GM23248 (cell line): ENCODE measurements at regions not wholly inside any gene's neighbourhood (a gene's known extent, or its start where the extent isn't known, plus 50 kb on each side); places are given as distances from the start of the nearest gene placed in this dataset.

Experiments used
- DNase-seq: peaks from one replicate; pipeline ENCODE4 v3.0.0-alpha.2; 2015
- H2AFZ ChIP-seq: fragments of 200-600 bp; sonication (generic); 2 replicates; pipeline ENCODE4 v1.6.1; 2016; ENCODE audit warnings: antibody characterized with exemption
- H3F3A ChIP-seq: fragments of 200-600 bp; sonication (generic); 2 replicates; pipeline ENCODE4 v1.6.1; 2016; ENCODE audit warnings: mild to moderate bottlenecking, antibody characterized with exemption, mixed run types; ENCODE audit not compliant: insufficient read depth
- H3K27ac ChIP-seq: fragments of 200-600 bp; sonication (generic); 2 replicates; pipeline ENCODE4 v1.5.1; 2016; ENCODE audit warnings: mild to moderate bottlenecking
- H3K27me3 ChIP-seq: fragments of 200-600 bp; sonication (generic); replicated peaks from 2 replicates; pipeline ENCODE4 v1.6.1; 2016; ENCODE audit warnings: mild to moderate bottlenecking; ENCODE audit not compliant: insufficient read depth
- H3K36me3 ChIP-seq: fragments of 200-600 bp; sonication (generic); 2 replicates; pipeline ENCODE4 v1.6.1; 2016; ENCODE audit warnings: low read depth, mild to moderate bottlenecking
- H3K4me1 ChIP-seq: fragments of 200-600 bp; sonication (generic); 2 replicates; pipeline ENCODE4 v1.6.1; 2016; ENCODE audit warnings: mild to moderate bottlenecking; ENCODE audit not compliant: insufficient read depth
- H3K4me2 ChIP-seq: fragments of 200-600 bp; sonication (generic); one replicate; pipeline ENCODE4 v1.6.1; 2016; ENCODE audit warnings: mild to moderate bottlenecking; ENCODE audit not compliant: unreplicated experiment
- H3K4me3 ChIP-seq: fragments of 200-600 bp; sonication (generic); 2 replicates; pipeline ENCODE4 v1.5.1; 2016; ENCODE audit warnings: mild to moderate bottlenecking
- H3K79me2 ChIP-seq: fragments of 200-600 bp; sonication (generic); 2 replicates; pipeline ENCODE4 v1.6.1; 2016; ENCODE audit warnings: mild to moderate bottlenecking; ENCODE audit not compliant: insufficient read depth
- H3K9ac ChIP-seq: fragments of 200-600 bp; sonication (generic); 2 replicates; pipeline ENCODE4 v1.6.1; 2016; ENCODE audit warnings: mild to moderate bottlenecking
- H3K9me2 ChIP-seq: fragments of 200-600 bp; sonication (generic); 2 replicates; pipeline ENCODE4 v1.6.1; 2016; ENCODE audit warnings: mixed run types, mild to moderate bottlenecking, moderate library complexity; ENCODE audit not compliant: insufficient read depth
- H3K9me3 ChIP-seq: fragments of 200-600 bp; sonication (generic); one replicate; pipeline ENCODE4 v1.6.1; 2017; ENCODE audit warnings: low read depth
- H4K20me1 ChIP-seq: fragments of 200-600 bp; sonication (generic); 2 replicates; pipeline ENCODE4 v1.6.0; 2016; ENCODE audit not compliant: insufficient read depth
- EZH2 ChIP-seq: fragments of 200-600 bp; sonication (generic); IDR thresholded peaks from 2 replicates; pipeline ENCODE4 v1.6.1; 2018; ENCODE audit warnings: antibody characterized with exemption, mild to moderate bottlenecking; ENCODE audit not compliant: insufficient read depth, poor library complexity, severe bottlenecking
- EZH2phosphoT487 ChIP-seq: fragments of 200-600 bp; sonication (generic); IDR thresholded peaks from 2 replicates; pipeline ENCODE4 v1.6.1; 2018; ENCODE audit warnings: antibody characterized with exemption, moderate library complexity, mild to moderate bottlenecking, low read depth; ENCODE audit not compliant: insufficient read depth
- WGBS, 2 experiments: methylation state at CpG; one replicate each; pipeline ENCODE4 v1.1.6; 2015 to 2017; ENCODE audit warnings: low lambda C conversion rate in 2 of 2, low coverage in 1 of 2; ENCODE audit errors: missing lambda C conversion rate in 2 of 2; 5-methylcytosine and 5-hydroxymethylcytosine counted together
- in situ Hi-C: fragments of 300-500 bp; cut with MboI; formaldehyde crosslinking; loops from 2 replicates; pipeline ENCODE4 v1.15.0; 2020

DNA sequence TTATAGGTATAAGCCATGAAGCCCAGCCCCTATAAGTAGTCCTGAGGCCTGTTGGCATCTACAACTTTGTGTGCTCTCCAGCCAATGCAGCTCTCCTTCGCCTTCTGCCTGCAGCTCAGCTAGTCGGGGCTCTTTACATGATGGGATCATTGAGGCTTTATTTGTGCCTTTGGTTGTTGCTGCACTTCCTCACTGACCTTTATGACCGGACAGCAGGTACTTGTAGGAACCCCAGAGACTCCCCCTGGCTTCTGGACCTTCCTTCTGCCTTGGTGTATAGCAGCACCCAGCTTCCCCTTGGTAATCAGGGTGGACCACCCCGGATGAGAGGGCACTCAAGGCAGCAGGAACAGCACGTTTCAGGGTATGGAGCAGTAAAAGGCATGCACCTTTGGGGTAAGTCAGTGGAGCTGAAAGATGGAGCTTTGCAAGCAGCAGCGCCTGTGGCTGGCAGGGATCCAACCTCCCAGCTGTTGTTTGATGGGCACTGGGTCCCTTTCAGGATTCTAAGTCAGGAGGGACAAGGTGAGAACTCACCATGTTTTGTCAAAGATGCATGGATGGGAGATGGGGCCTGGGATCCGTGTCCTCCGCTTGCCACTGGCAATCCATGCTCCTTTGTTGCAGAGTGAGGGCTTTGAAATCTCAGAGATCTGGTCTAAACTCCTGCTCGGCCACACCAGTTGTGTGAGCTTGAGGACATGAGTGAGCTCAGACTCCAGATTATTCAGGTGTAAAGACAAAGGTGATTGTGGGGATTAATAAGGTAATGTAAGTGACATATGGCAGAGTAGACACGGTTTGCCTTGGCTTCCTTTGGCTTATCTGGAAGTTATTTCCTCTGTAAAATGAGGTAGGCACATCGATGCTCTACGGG lies 65.1 kb upstream of the KLF13 start:
- in situ Hi-C loops, result no loop called here
- DNase-seq, result no peak
- WGBS, 2 experiments, result 58 to 59% methylated on average over 12 of the region's 12 CpGs

DNA sequence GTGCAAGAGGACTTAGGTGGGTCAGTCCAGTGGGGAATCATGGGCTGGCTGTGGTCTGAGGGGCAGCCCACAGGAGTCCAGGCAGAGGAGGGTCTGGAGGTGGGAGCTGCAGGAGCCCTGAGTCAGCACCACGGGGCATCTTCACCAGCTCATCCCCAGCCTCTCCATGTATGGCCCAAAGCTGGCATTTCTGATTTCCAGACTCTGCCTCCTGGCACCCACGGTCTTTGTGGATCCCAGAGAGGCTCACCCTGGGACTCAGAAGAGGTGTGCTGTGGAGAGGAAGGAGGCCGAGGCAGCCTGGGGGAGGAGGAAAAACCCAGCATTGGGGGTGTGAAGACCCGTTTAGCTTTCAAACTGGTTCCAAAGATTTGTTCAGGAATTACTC lies 64.5 kb upstream of the KLF13 start:
- Histone ChIP-seq H3K79me2 (no peaks in the 10 kb centered on the region), H3K4me1 (no peaks in the 10 kb centered on the region), H3K9ac (no peak overlapping the region), H4K20me1 (no peaks in the 10 kb centered on the region), H3K27ac (no peak overlapping the region), H3F3A (no peaks in the 10 kb centered on the region), H3K36me3 (no peaks in the 10 kb centered on the region), H3K27me3 (no peaks in the 10 kb centered on the region), H3K4me2 (no peak overlapping the region), H3K4me3 (no peak overlapping the region), H3K9me3 (no peaks in the 10 kb centered on the region), H2AFZ (no peak overlapping the region), H3K9me2 (no peaks in the 10 kb centered on the region)
- WGBS, 2 experiments, result 61 to 76% methylated on average over 4 of the region's 4 CpGs
- in situ Hi-C loops, result no loop called here
- DNase-seq, result no peak
- TF ChIP-seq EZH2phosphoT487, result no peak
- no peak for TF ChIP-seq EZH2

More for the DNA sequence above, 65.1 kb upstream of the KLF13 start:
- no peaks in the 10 kb centered on the region for H3K4me1 ChIP-seq
- H3K79me2 ChIP-seq, result no peaks in the 10 kb centered on the region
- no peaks in the 10 kb centered on the region for H3K36me3 ChIP-seq
- H3K4me3 ChIP-seq, result no peak overlapping the region
- no peaks in the 10 kb centered on the region for H3F3A ChIP-seq
- no peak overlapping the region for H3K27ac ChIP-seq
- H3K9ac ChIP-seq, result no peak overlapping the region
- H4K20me1 ChIP-seq, result no peaks in the 10 kb centered on the region
- H3K9me2 ChIP-seq, result no peaks in the 10 kb centered on the region
- no peak overlapping the region for H2AFZ ChIP-seq
- no peaks in the 10 kb centered on the region for H3K27me3 ChIP-seq
- H3K4me2 ChIP-seq, result no peak overlapping the region
- no peak for TF ChIP-seq EZH2
- no peak for TF ChIP-seq EZH2phosphoT487
- H3K9me3 ChIP-seq, result no peaks in the 10 kb centered on the region

DNA sequence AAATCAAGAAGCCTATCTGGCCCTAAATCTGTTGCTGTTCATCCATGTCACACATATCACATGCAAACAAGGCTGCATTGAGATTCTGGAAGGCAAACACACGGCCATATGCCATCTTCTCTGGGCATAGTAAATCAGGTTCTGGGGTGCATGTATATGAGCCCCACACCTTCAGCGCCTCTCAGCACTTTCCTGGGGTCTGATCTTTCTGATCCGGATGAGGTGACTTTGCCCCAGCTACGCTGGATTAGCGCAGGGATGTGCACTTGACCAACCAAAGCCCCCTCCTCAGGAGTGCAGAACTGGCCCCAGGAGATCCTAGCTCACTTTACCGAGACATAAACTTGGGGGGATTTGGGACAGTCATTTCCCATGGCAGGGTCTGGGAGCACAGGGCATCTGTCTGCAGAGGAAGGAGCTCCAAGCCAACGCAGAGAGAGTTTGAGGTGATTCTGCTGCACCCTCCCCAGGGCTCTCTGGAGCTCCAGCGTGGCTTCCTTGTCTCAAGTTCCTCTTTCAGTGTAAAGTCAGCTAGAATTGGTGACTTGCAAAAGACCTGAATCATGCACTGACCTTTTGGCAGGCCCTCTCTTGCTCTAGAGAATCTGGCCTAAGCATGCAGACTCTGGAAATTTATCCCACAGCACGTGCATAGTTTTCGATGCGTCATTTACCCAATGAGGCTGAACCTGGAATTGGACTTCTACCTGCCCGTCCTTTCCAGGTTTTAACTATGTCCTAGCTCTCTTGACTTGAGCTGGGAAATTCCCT lies 63.5 kb upstream of the KLF13 start:
- DNase-seq, result peak; percentile 53
- no peaks in the 10 kb centered on the region for H3F3A ChIP-seq
- no peaks in the 10 kb centered on the region for H3K27me3 ChIP-seq
- H3K9me2 ChIP-seq, result no peaks in the 10 kb centered on the region
- no peaks in the 10 kb centered on the region for H3K4me1 ChIP-seq
- H4K20me1 ChIP-seq, result no peaks in the 10 kb centered on the region
- H3K9me3 ChIP-seq, result no peaks in the 10 kb centered on the region
- WGBS, 2 experiments, result 70 to 72% methylated on average over 12 of the region's 12 CpGs
- H3K9ac ChIP-seq, result no peak overlapping the region
- no peak overlapping the region for H2AFZ ChIP-seq
- H3K36me3 ChIP-seq, result no peaks in the 10 kb centered on the region
- no peak overlapping the region for H3K4me2 ChIP-seq
- H3K79me2 ChIP-seq, result no peaks in the 10 kb centered on the region
- no peak overlapping the region for H3K27ac ChIP-seq
- TF ChIP-seq EZH2phosphoT487 (no peak), EZH2 (no peak)
- no peak overlapping the region for H3K4me3 ChIP-seq
- in situ Hi-C loops, result no loop called here

DNA sequence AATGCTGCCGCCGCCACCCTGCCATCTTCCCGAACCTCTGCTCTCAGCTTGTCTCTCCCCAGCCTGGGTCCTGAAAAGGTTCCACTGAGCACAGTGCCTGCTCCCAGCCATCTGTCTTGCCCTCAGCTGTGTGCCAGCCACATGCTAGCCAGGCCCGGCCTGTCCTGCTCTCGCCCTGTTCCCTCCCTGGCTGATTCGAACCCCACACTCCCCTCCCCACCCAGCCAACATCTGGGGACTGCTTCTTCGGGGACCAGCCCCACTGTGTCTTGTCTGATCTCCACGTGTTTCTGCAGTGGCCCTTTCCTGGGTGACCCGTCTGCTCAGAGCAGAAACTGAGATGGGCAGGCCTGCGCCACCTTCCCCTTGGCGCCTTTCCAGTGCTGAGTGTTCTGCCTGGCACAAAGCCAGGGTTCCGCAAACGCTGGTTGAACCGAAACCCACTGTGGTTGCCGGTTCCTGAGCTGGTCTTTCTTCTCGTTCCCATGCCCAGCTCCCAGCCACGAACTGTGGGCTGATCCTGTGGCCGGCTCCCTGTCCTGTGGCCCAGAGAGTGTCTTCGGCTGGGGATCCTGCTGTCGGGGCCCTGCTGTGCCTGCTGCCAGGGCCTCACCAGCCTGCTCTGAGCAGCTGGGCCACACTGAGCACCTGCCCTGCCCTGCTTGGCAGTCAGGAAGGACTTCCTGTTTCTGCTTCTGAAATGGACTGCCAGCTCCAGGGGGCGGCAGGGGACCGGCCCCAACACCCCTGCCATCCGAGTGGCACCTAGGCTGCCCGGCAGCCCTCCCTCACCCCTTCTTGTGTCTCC lies 62.7 kb upstream of the KLF13 start:
- no peaks in the 10 kb centered on the region for H3F3A ChIP-seq
- no peaks in the 10 kb centered on the region for H3K4me1 ChIP-seq
- H3K79me2 ChIP-seq, result no peaks in the 10 kb centered on the region
- H3K4me2 ChIP-seq, result no peak overlapping the region
- H3K27ac ChIP-seq, result no peak overlapping the region
- DNase-seq, result no peak
- no peaks in the 10 kb centered on the region for H3K27me3 ChIP-seq
- no peaks in the 10 kb centered on the region for H4K20me1 ChIP-seq
- no peak overlapping the region for H3K4me3 ChIP-seq
- H3K9me3 ChIP-seq, result no peaks in the 10 kb centered on the region
- in situ Hi-C loops, result no loop called here
- H2AFZ ChIP-seq, result no peak overlapping the region
- no peaks in the 10 kb centered on the region for H3K36me3 ChIP-seq
- TF ChIP-seq EZH2 (no peak), EZH2phosphoT487 (no peak)
- WGBS, 2 experiments, result 65 to 66% methylated on average over 24 of the region's 24 CpGs
- H3K9me2 ChIP-seq, result no peaks in the 10 kb centered on the region
- no peak overlapping the region for H3K9ac ChIP-seq
